ENCODE measurements at regions not wholly inside any gene's neighbourhood (a gene's known extent, or its start where the extent isn't known, plus 50 kb on each side); places are given as distances from the start of the nearest gene placed in this dataset.
"Not testable (repeated sequence)": the region's sequence is repeated elsewhere in the genome, so short reads cannot be mapped to it uniquely, and the experiment has no call there.

- FAIRE-seq (no peak), ATAC-seq (peak in 3 of 4 donors; percentile 54 to 62 (median 57)), DNase-seq (no peak)
- Histone ChIP-seq H3K4me1 (no peaks in the 10 kb centered on the region), H3K4me3 (no peak overlapping the region), H3K9me3 (no peaks in the 10 kb centered on the region), H3K36me3 (no peaks in the 10 kb centered on the region), H3K27ac (no peak overlapping the region), H3K27me3 (no peaks in the 10 kb centered on the region)
- intact Hi-C loops (cut with DNase I): no loop called here
- 56 to 61% methylated on average over 13 of the region's 13 CpGs for whole genome bisulfite sequencing, 2 donors
- TF ChIP-seq, protein P1, sequence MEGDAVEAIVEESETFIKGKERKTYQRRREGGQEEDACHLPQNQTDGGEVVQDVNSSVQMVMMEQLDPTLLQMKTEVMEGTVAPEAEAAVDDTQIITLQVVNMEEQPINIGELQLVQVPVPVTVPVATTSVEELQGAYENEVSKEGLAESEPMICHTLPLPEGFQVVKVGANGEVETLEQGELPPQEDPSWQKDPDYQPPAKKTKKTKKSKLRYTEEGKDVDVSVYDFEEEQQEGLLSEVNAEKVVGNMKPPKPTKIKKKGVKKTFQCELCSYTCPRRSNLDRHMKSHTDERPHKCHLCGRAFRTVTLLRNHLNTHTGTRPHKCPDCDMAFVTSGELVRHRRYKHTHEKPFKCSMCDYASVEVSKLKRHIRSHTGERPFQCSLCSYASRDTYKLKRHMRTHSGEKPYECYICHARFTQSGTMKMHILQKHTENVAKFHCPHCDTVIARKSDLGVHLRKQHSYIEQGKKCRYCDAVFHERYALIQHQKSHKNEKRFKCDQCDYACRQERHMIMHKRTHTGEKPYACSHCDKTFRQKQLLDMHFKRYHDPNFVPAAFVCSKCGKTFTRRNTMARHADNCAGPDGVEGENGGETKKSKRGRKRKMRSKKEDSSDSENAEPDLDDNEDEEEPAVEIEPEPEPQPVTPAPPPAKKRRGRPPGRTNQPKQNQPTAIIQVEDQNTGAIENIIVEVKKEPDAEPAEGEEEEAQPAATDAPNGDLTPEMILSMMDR (IDR thresholded peaks at IDR 0.05): no peak
These were observed 123.0 kb upstream of the RREB1 start for GRCh38 chr6:6984585-6985366.

- no peaks in the 10 kb centered on the region for H3K27me3 ChIP-seq
- no peak for FAIRE-seq
- TF ChIP-seq, protein P1 (IDR thresholded peaks at IDR 0.05): no peak
- no peak for ATAC-seq
- H3K4me3 ChIP-seq: no peak overlapping the region
- 88 to 91% methylated on average over 1 of the region's 1 CpG for whole genome bisulfite sequencing, 2 donors
- no peaks in the 10 kb centered on the region for H3K4me1 ChIP-seq
- H3K27ac ChIP-seq: no peak overlapping the region
- H3K36me3 ChIP-seq: no peaks in the 10 kb centered on the region
- intact Hi-C loops (cut with DNase I): no loop called here
- no peak for DNase-seq
- H3K9me3 ChIP-seq: no peaks in the 10 kb centered on the region
These were observed 121.4 kb upstream of the RREB1 start for GRCh38 chr6:6986344-6986743.

DNA sequence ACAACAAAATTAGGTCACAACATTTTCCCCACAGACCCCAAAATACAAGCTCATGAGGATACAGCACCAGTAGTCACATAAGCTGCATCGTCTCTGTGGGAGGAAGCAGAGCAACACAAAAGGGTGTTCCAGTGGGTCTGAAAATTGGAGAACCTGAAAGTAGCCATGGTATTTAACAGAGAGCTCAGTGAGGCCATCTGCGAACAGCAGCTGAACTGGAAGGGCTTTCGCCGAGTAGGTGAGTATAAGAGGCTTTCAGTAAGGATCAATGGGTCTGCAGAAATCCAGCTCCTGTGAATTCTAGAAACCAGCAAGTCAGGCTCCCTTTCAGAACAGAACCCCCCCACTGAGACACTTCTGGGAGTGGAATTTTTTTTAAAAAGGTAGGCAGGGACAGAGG, 120.0 kb upstream of the RREB1 start:
- Histone ChIP-seq H3K9me3 (no peaks in the 10 kb centered on the region), H3K4me3 (no peak overlapping the region), H3K36me3 (no peaks in the 10 kb centered on the region), H3K4me1 (no peaks in the 10 kb centered on the region), H3K27me3 (no peaks in the 10 kb centered on the region), H3K27ac (no peak overlapping the region)
- ATAC-seq (no peak), DNase-seq (no peak), FAIRE-seq (no peak)
- TF ChIP-seq, protein P1 (IDR thresholded peaks at IDR 0.05): no peak
- WGBS, 2 donors: 89 to 93% methylated on average over 4 of the region's 4 CpGs
- intact Hi-C loops (cut with DNase I): no loop called here

- H3K27me3 ChIP-seq; H3K9me3 ChIP-seq; intact Hi-C loops (cut with DNase I); FAIRE-seq; ATAC-seq; H3K27ac ChIP-seq; H3K4me3 ChIP-seq; H3K36me3 ChIP-seq; DNase-seq; H3K4me1 ChIP-seq: not testable (repeated sequence)
- 95 to 96% methylated on average over 4 of the region's 4 CpGs for WGBS, 2 donors
These were observed 117.7 kb upstream of the RREB1 start for GRCh38 chr6:6990059-6990458.

GRCh38 chr6:6993503-6994237, 114.1 kb upstream of the RREB1 start:
- peak overlapping the region in 1 of 4 donors; percentile 26 for H3K27ac ChIP-seq
- H3K4me3 ChIP-seq: no peak overlapping the region
- intact Hi-C loops (cut with DNase I): no loop called here
- peaks cover 13 to 17% (median 14%) of the 10 kb centered on the region in 3 donors for H3K4me1 ChIP-seq
- WGBS, 2 donors: 96 to 97% methylated on average over 4 of the region's 4 CpGs
- H3K9me3 ChIP-seq: no peaks in the 10 kb centered on the region
- FAIRE-seq (no peak), DNase-seq (no peak), ATAC-seq (peak; percentile 54 to 64 (median 62))
- TF ChIP-seq, protein P1 (IDR thresholded peaks at IDR 0.05): no peak
- no peaks in the 10 kb centered on the region for H3K36me3 ChIP-seq
- no peaks in the 10 kb centered on the region for H3K27me3 ChIP-seq

Measured in pancreas (tissue), 10 donors.